GM12892 (cell line): ENCODE measurements at regions not wholly inside any gene's neighbourhood (a gene's known extent, or its start where the extent isn't known, plus 50 kb on each side); places are given as distances from the start of the nearest gene placed in this dataset.

Source experiments
- POLR2A ChIP-seq: IDR thresholded peaks from 2 replicates; pipeline ENCODE4 v1.6.1; 2011; ENCODE audit warnings: low read depth, low read length, control low read depth
- POLR2AphosphoS5 ChIP-seq: IDR thresholded peaks from 2 replicates; pipeline ENCODE4 v1.6.1; 2011; ENCODE audit warnings: low read depth, low read length, control low read depth
- TAF1 ChIP-seq: IDR thresholded peaks from 2 replicates; pipeline ENCODE4 v1.6.1; 2011; ENCODE audit warnings: low read depth, mild to moderate bottlenecking, control low read depth, low read length, borderline replicate concordance

DNA sequence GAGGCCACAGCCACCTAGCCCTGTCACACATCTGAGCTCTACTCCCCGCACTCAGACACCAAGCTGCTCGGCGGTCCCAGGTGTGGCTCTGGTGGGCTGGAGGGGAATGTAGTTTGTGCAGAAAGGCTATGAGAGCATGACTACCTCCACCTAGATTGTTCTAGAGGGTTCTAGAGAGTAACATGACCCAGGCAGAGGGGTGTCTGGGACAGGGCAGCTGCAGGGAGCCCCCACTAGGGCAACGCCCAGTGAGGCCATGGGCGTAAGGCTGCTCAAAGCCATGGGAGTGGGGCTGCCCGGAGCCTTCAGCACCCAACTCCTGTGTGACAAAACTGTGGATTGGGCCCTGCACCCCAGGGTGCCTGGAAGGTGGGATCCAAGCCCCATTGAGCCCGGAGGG lies 511.4 kb upstream of the MYT1L start:
- TF ChIP-seq POLR2A (no peak), POLR2AphosphoS5 (no peak), TAF1 (no peak)
